ENCODE measurements at regions not wholly inside any gene's neighbourhood (a gene's known extent, or its start where the extent isn't known, plus 50 kb on each side); places are given as distances from the start of the nearest gene placed in this dataset.

GRCh38 chr10:130957423-130957822 lies 354.1 kb downstream of the TCERG1L start:
- DNase-seq (ENCODE audit: low spot score) = no peak
- no peak for TF ChIP-seq EZH2phosphoT487 (IDR thresholded peaks at IDR 0.05; ENCODE audit: borderline replicate concordance, low read depth, low read length)
- TF ChIP-seq, protein P1, sequence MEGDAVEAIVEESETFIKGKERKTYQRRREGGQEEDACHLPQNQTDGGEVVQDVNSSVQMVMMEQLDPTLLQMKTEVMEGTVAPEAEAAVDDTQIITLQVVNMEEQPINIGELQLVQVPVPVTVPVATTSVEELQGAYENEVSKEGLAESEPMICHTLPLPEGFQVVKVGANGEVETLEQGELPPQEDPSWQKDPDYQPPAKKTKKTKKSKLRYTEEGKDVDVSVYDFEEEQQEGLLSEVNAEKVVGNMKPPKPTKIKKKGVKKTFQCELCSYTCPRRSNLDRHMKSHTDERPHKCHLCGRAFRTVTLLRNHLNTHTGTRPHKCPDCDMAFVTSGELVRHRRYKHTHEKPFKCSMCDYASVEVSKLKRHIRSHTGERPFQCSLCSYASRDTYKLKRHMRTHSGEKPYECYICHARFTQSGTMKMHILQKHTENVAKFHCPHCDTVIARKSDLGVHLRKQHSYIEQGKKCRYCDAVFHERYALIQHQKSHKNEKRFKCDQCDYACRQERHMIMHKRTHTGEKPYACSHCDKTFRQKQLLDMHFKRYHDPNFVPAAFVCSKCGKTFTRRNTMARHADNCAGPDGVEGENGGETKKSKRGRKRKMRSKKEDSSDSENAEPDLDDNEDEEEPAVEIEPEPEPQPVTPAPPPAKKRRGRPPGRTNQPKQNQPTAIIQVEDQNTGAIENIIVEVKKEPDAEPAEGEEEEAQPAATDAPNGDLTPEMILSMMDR (conservative IDR thresholded peaks at IDR 0.05; ENCODE audit: low read length) = no peak
- H3K9me3 ChIP-seq (ENCODE audit: low read length) = no peaks in the 10 kb centered on the region
- BruUV-seq (replicated peaks) = no TSS peak
- H2AFZ ChIP-seq (ENCODE audit: low read length) = no peak overlapping the region
- H3K79me2 ChIP-seq (ENCODE audit: insufficient read depth, low read depth, low read length) = no peaks in the 10 kb centered on the region
- intact Hi-C loops (cut with micrococcal nuclease; ENCODE audit: unreplicated experiment) = no loop called here
- no peaks in the 10 kb centered on the region for H4K20me1 ChIP-seq (ENCODE audit: insufficient read depth, low read length)
- H3K9me2 ChIP-seq (ENCODE audit: insufficient read depth, low read length) = no peaks in the 10 kb centered on the region
- H3K4me2 ChIP-seq (ENCODE audit: low read length) = no peak overlapping the region
- ChIA-PET CTCF (ENCODE audit: unreplicated experiment) (no interaction called here), POLR2A (no interaction called here)
- no peaks in the 10 kb centered on the region for H3K36me3 ChIP-seq (ENCODE audit: insufficient read depth, low read length)
- H3K4me3 ChIP-seq (ENCODE audit: low read depth, low read length, poor library complexity, severe bottlenecking) = no peak overlapping the region
- H3K4me1 ChIP-seq (ENCODE audit: insufficient read depth, low read length, poor library complexity, severe bottlenecking) = no peaks in the 10 kb centered on the region
- H3K27ac ChIP-seq (ENCODE audit: low read depth, low read length, poor library complexity, severe bottlenecking) = no peak overlapping the region

DNA sequence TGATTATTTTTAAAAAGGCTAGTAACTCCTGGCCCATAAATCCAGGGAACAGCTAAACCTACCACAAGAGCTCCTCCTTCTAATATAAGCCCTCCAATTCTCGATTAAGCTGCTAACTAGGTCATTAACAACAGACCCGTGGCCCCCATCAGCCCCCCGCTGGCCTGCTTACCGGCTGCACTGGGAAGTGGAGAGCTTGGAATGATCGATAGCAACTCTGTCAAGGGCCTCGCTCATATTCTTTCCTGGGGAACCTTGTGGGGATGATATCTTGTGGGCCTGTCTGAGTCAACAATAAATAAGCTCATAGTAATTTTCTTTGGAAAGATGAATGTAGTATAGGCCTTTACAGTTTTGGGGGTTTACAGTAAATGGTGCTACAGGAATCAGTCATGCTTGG lies 353.5 kb downstream of the TCERG1L start:
- no peak overlapping the region for H3K27ac ChIP-seq (ENCODE audit: low read depth, low read length, poor library complexity, severe bottlenecking)
- H3K9me3 ChIP-seq (ENCODE audit: low read length) = no peaks in the 10 kb centered on the region
- ChIA-PET CTCF (ENCODE audit: unreplicated experiment) (no interaction called here), POLR2A (no interaction called here)
- H4K20me1 ChIP-seq (ENCODE audit: insufficient read depth, low read length) = no peaks in the 10 kb centered on the region
- intact Hi-C loops (cut with micrococcal nuclease; ENCODE audit: unreplicated experiment) = no loop called here
- H3K4me2 ChIP-seq (ENCODE audit: low read length) = no peak overlapping the region
- H2AFZ ChIP-seq (ENCODE audit: low read length) = no peak overlapping the region
- no peaks in the 10 kb centered on the region for H3K4me1 ChIP-seq (ENCODE audit: insufficient read depth, low read length, poor library complexity, severe bottlenecking)
- no peaks in the 10 kb centered on the region for H3K9me2 ChIP-seq (ENCODE audit: insufficient read depth, low read length)
- no peak overlapping the region for H3K4me3 ChIP-seq (ENCODE audit: low read depth, low read length, poor library complexity, severe bottlenecking)
- no peaks in the 10 kb centered on the region for H3K36me3 ChIP-seq (ENCODE audit: insufficient read depth, low read length)
- DNase-seq (ENCODE audit: low spot score) = no peak
- BruUV-seq (replicated peaks) = no TSS peak
- H3K79me2 ChIP-seq (ENCODE audit: insufficient read depth, low read depth, low read length) = no peaks in the 10 kb centered on the region
- TF ChIP-seq EZH2phosphoT487 (IDR thresholded peaks at IDR 0.05; ENCODE audit: borderline replicate concordance, low read depth, low read length) = no peak
- TF ChIP-seq, protein P1 (conservative IDR thresholded peaks at IDR 0.05; ENCODE audit: low read length) = no peak

DNA sequence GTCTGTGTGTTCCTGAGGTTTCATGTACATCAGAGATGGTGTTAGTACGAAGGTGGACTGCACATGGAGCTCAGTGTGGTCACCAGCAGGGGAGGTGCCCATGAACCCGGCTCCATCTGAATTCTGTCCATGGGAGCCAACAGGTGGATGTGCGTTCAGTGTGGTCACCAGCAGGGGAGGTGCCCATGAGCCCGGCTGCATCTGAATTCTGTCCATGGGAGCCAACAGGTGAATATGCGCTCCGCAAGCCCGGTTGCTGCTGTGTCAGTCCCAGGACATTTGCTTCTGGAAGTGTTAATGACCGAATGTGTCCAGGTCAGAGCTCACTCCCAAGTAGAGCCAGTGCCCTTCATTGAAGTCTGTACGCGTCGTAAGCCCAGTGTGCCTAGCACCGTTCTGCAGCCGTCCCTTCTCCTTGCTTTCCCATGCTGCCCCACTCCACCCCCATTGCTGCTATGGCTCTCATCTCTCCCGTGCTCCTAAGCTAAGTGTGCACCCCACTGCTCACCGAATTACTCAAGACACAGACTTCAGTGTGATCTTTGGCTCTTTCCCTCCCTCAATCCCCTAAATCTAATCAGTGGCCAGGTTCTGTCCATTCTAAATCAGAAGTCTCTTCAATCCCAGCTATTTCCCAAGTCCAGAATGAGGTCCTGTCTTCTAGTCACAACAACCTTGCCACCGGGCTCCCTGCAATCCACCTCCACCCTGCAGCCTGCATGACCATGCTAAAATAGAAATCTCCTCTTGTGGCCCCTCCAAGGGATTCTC lies 352.4 kb downstream of the TCERG1L start:
- intact Hi-C loops (cut with micrococcal nuclease; ENCODE audit: unreplicated experiment) = no loop called here
- Histone ChIP-seq H3K9me2 (ENCODE audit: insufficient read depth, low read length) (no peaks in the 10 kb centered on the region), H3K9me3 (ENCODE audit: low read length) (no peaks in the 10 kb centered on the region), H3K4me3 (ENCODE audit: low read depth, low read length, poor library complexity, severe bottlenecking) (no peak overlapping the region), H3K4me2 (ENCODE audit: low read length) (no peak overlapping the region), H3K27ac (ENCODE audit: low read depth, low read length, poor library complexity, severe bottlenecking) (no peak overlapping the region), H3K79me2 (ENCODE audit: insufficient read depth, low read depth, low read length) (no peaks in the 10 kb centered on the region), H4K20me1 (ENCODE audit: insufficient read depth, low read length) (no peaks in the 10 kb centered on the region), H3K4me1 (ENCODE audit: insufficient read depth, low read length, poor library complexity, severe bottlenecking) (no peaks in the 10 kb centered on the region), H2AFZ (ENCODE audit: low read length) (no peak overlapping the region), H3K36me3 (ENCODE audit: insufficient read depth, low read length) (no peaks in the 10 kb centered on the region)
- DNase-seq (ENCODE audit: low spot score) = no peak
- POLR2A ChIA-PET = no interaction called here
- no peak for TF ChIP-seq EZH2phosphoT487 (IDR thresholded peaks at IDR 0.05; ENCODE audit: borderline replicate concordance, low read depth, low read length)
- TF ChIP-seq, protein P1 (conservative IDR thresholded peaks at IDR 0.05; ENCODE audit: low read length) = no peak
- no TSS peak for BruUV-seq (replicated peaks)
- CTCF ChIA-PET (ENCODE audit: unreplicated experiment) = no interaction called here
